ENCODE measurements at regions not wholly inside any gene's neighbourhood (a gene's known extent, or its start where the extent isn't known, plus 50 kb on each side); places are given as distances from the start of the nearest gene placed in this dataset.

- TF ChIP-seq, protein P1, sequence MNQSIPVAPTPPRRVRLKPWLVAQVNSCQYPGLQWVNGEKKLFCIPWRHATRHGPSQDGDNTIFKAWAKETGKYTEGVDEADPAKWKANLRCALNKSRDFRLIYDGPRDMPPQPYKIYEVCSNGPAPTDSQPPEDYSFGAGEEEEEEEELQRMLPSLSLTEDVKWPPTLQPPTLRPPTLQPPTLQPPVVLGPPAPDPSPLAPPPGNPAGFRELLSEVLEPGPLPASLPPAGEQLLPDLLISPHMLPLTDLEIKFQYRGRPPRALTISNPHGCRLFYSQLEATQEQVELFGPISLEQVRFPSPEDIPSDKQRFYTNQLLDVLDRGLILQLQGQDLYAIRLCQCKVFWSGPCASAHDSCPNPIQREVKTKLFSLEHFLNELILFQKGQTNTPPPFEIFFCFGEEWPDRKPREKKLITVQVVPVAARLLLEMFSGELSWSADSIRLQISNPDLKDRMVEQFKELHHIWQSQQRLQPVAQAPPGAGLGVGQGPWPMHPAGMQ (IDR thresholded peaks at IDR 0.05; ENCODE audit: borderline replicate concordance): no peak
- TF ChIP-seq, protein P2, sequence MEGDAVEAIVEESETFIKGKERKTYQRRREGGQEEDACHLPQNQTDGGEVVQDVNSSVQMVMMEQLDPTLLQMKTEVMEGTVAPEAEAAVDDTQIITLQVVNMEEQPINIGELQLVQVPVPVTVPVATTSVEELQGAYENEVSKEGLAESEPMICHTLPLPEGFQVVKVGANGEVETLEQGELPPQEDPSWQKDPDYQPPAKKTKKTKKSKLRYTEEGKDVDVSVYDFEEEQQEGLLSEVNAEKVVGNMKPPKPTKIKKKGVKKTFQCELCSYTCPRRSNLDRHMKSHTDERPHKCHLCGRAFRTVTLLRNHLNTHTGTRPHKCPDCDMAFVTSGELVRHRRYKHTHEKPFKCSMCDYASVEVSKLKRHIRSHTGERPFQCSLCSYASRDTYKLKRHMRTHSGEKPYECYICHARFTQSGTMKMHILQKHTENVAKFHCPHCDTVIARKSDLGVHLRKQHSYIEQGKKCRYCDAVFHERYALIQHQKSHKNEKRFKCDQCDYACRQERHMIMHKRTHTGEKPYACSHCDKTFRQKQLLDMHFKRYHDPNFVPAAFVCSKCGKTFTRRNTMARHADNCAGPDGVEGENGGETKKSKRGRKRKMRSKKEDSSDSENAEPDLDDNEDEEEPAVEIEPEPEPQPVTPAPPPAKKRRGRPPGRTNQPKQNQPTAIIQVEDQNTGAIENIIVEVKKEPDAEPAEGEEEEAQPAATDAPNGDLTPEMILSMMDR (IDR thresholded peaks at IDR 0.05 in 2 of 3, conservative IDR thresholded peaks at IDR 0.05 in 1 of 3; ENCODE audit: control insufficient read depth in 2 of 3, extremely low read depth in 1 of 3, insufficient read depth in 1 of 3, low read depth in 3 of 3, low read length in 3 of 3): no peak
- TF ChIP-seq NFYB (IDR thresholded peaks at IDR 0.05; ENCODE audit: insufficient read depth, low read depth, low read length) (0 out of 2 replicates have a peak, but pooled peaks have one; percentile 41), ZBTB40 (IDR thresholded peaks at IDR 0.05; ENCODE audit: borderline replicate concordance) (peak; percentile 36; the same call in 1 of the 2 replicates), SPI1 (IDR thresholded peaks at IDR 0.05; ENCODE audit: borderline replicate concordance, insufficient read depth, low read depth, low read length) (no peak), MTA3 (IDR thresholded peaks at IDR 0.05; ENCODE audit: borderline replicate concordance, low read length) (no peak), SMC3 (IDR thresholded peaks at IDR 0.05; ENCODE audit: borderline replicate concordance, low read length) (peak; percentile 25; the same call in 1 of the 2 replicates), RFX5 (IDR thresholded peaks at IDR 0.05; ENCODE audit: low read depth, low read length) (no peak), IKZF1 (conservative IDR thresholded peaks at IDR 0.05) (peak; percentile 98), BCLAF1 (IDR thresholded peaks at IDR 0.05) (no peak), CHD2 (IDR thresholded peaks at IDR 0.05; ENCODE audit: borderline replicate concordance, low read depth, low read length) (peak; percentile 86), SREBF2 (IDR thresholded peaks at IDR 0.05; ENCODE audit: low read length) (no peak), PAX5 (IDR thresholded peaks at IDR 0.05; ENCODE audit: borderline replicate concordance, low read depth, low read length) (peak; percentile 98), JUNB (IDR thresholded peaks at IDR 0.05) (peak; percentile 98), HDAC2 (IDR thresholded peaks at IDR 0.05) (no peak), FOXM1 (IDR thresholded peaks at IDR 0.05; ENCODE audit: low read depth, low read length) (peak; percentile 91), CBX5 (IDR thresholded peaks at IDR 0.05; ENCODE audit: low read depth) (0 out of 2 replicates have a peak, but pooled peaks have one; percentile 46), WRNIP1 (IDR thresholded peaks at IDR 0.05; ENCODE audit: borderline replicate concordance, low read depth, low read length) (peak; percentile 94; the same call in 1 of the 2 replicates)
- TF ChIP-seq, protein P3, sequence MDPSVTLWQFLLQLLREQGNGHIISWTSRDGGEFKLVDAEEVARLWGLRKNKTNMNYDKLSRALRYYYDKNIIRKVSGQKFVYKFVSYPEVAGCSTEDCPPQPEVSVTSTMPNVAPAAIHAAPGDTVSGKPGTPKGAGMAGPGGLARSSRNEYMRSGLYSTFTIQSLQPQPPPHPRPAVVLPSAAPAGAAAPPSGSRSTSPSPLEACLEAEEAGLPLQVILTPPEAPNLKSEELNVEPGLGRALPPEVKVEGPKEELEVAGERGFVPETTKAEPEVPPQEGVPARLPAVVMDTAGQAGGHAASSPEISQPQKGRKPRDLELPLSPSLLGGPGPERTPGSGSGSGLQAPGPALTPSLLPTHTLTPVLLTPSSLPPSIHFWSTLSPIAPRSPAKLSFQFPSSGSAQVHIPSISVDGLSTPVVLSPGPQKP (IDR thresholded peaks at IDR 0.05; ENCODE audit: low read depth, low read length): no peak
Measured at GRCh38 chr18:45197526-45197970, 417.7 kb upstream of the SLC14A2 start (continued).

All from GM12878 (cell line).